ENCODE measurements at regions not wholly inside any gene's neighbourhood (a gene's known extent, or its start where the extent isn't known, plus 50 kb on each side); places are given as distances from the start of the nearest gene placed in this dataset.

GRCh38 chr19:31701146-31701545 is 351.9 kb upstream of the TSHZ3 start:
- no peaks in the 10 kb centered on the region for H3K4me1 ChIP-seq
- intact Hi-C loops (cut with DNase I; ENCODE audit: low total_unique reads) = no loop called here
- H3K36me3 ChIP-seq (ENCODE audit: low read depth, missing control alignments) = no peaks in the 10 kb centered on the region
- no peak overlapping the region for H3K4me3 ChIP-seq
- no peak overlapping the region for H3K27ac ChIP-seq
- no peak for DNase-seq
- no peaks in the 10 kb centered on the region for H3K9me3 ChIP-seq
- TF ChIP-seq POLR2A (IDR thresholded peaks at IDR 0.05) (no peak), CTCF (IDR thresholded peaks at IDR 0.05) (no peak)
- WGBS, 2 donors = 75 to 79% methylated on average over 3 of the region's 3 CpGs
- no peaks in the 10 kb centered on the region for H3K27me3 ChIP-seq

- Histone ChIP-seq H3K36me3 (ENCODE audit: low read depth, missing control alignments) (no peaks in the 10 kb centered on the region), H3K27me3 (no peaks in the 10 kb centered on the region), H3K9me3 (no peaks in the 10 kb centered on the region), H3K4me3 (no peak overlapping the region), H3K27ac (no peak overlapping the region), H3K4me1 (no peaks in the 10 kb centered on the region)
- intact Hi-C loops (cut with DNase I; ENCODE audit: low total_unique reads) = no loop called here
- 90 to 96% methylated on average over 5 of the region's 5 CpGs for WGBS, 2 donors
- TF ChIP-seq CTCF (IDR thresholded peaks at IDR 0.05) (no peak), POLR2A (IDR thresholded peaks at IDR 0.05) (no peak)
- DNase-seq = no peak
Measured at GRCh38 chr19:31705656-31706055, 356.4 kb upstream of the TSHZ3 start.

- Histone ChIP-seq H3K4me1 (no peaks in the 10 kb centered on the region), H3K9me3 (no peaks in the 10 kb centered on the region), H3K27ac (no peak overlapping the region), H3K4me3 (no peak overlapping the region), H3K27me3 (no peaks in the 10 kb centered on the region), H3K36me3 (ENCODE audit: low read depth, missing control alignments) (no peaks in the 10 kb centered on the region)
- TF ChIP-seq POLR2A (IDR thresholded peaks at IDR 0.05) = no peak
- TF ChIP-seq CTCF (IDR thresholded peaks at IDR 0.05) = no peak
- intact Hi-C loops (cut with DNase I; ENCODE audit: low total_unique reads) = no loop called here
- no peak for DNase-seq
- 88 to 92% methylated on average over 4 to 6 of the region's 6 CpGs for WGBS, 2 donors
Measured at GRCh38 chr19:31706131-31706530, 356.9 kb upstream of the TSHZ3 start.

GRCh38 chr19:31706691-31707620 is 357.7 kb upstream of the TSHZ3 start:
- H3K27ac ChIP-seq = no peak overlapping the region
- 69 to 72% methylated on average over 18 of the region's 18 CpGs for WGBS, 2 donors
- no peaks in the 10 kb centered on the region for H3K36me3 ChIP-seq (ENCODE audit: low read depth, missing control alignments)
- H3K4me3 ChIP-seq = no peak overlapping the region
- DNase-seq = no peak
- no peak for TF ChIP-seq POLR2A (IDR thresholded peaks at IDR 0.05)
- no peak for TF ChIP-seq CTCF (IDR thresholded peaks at IDR 0.05)
- intact Hi-C loops (cut with DNase I; ENCODE audit: low total_unique reads) = no loop called here
- no peaks in the 10 kb centered on the region for H3K9me3 ChIP-seq
- H3K27me3 ChIP-seq = no peaks in the 10 kb centered on the region
- H3K4me1 ChIP-seq = no peaks in the 10 kb centered on the region

- no peak for TF ChIP-seq CTCF (IDR thresholded peaks at IDR 0.05)
- no peak for TF ChIP-seq POLR2A (IDR thresholded peaks at IDR 0.05)
- DNase-seq = no peak
Measured at GRCh38 chr19:31708520-31708919, 359.3 kb upstream of the TSHZ3 start.

More at GRCh38 chr19:31708520-31708919, 359.3 kb upstream of the TSHZ3 start:
- 88 to 93% methylated on average over 3 of the region's 3 CpGs for WGBS, 2 donors
- no peaks in the 10 kb centered on the region for H3K36me3 ChIP-seq (ENCODE audit: low read depth, missing control alignments)
- H3K27me3 ChIP-seq = no peaks in the 10 kb centered on the region
- no peaks in the 10 kb centered on the region for H3K4me1 ChIP-seq
- H3K9me3 ChIP-seq = no peaks in the 10 kb centered on the region
- no peak overlapping the region for H3K27ac ChIP-seq
- H3K4me3 ChIP-seq = no peak overlapping the region
- intact Hi-C loops (cut with DNase I; ENCODE audit: low total_unique reads) = no loop called here
